NCI-H2081 treated with DMSO at 0.1 percent for 48 hours (cell line): ENCODE measurements at regions not wholly inside any gene's neighbourhood (a gene's known extent, or its start where the extent isn't known, plus 50 kb on each side); places are given as distances from the start of the nearest gene placed in this dataset.
"Not testable (repeated sequence)": the region's sequence is repeated elsewhere in the genome, so short reads cannot be mapped to it uniquely, and the experiment has no call there.

Experiments
- DNase-seq: peaks from one replicate; lab custom pipeline; 2025; lab: John Stamatoyannopoulos, UW

- DNase-seq: not testable (repeated sequence)
Measured at GRCh38 chr6:26799903-26800633, 140.5 kb upstream of the ZNF322 start.

- not testable (repeated sequence) for DNase-seq
Measured at GRCh38 chr6:26803762-26804161, 144.2 kb upstream of the ZNF322 start.

- DNase-seq: not testable (repeated sequence)
Measured at GRCh38 chr6:26811486-26812116, 152.1 kb upstream of the ZNF322 start.

- DNase-seq: not testable (repeated sequence)
Measured at GRCh38 chr6:26818640-26819225, 159.2 kb upstream of the ZNF322 start.

- DNase-seq: not testable (repeated sequence)
Measured at GRCh38 chr6:26827965-26828364, 168.4 kb upstream of the ZNF322 start.

- not testable (repeated sequence) for DNase-seq
Measured at GRCh38 chr6:26829480-26829879, 169.9 kb upstream of the ZNF322 start.

- DNase-seq: not testable (repeated sequence)
Measured at GRCh38 chr6:26830992-26831391, 171.4 kb upstream of the ZNF322 start.

- DNase-seq: not testable (repeated sequence)
Measured at GRCh38 chr6:26835707-26836106, 176.2 kb upstream of the ZNF322 start.

GRCh38 chr6:26836657-26837056 is 177.1 kb upstream of the ZNF322 start:
- not testable (repeated sequence) for DNase-seq

- not testable (repeated sequence) for DNase-seq
Measured at GRCh38 chr6:26844823-26845222, 185.3 kb upstream of the ZNF322 start.

GRCh38 chr6:26857289-26857688 is 197.7 kb upstream of the ZNF322 start:
- not testable (repeated sequence) for DNase-seq

- DNase-seq: not testable (repeated sequence)
Measured at GRCh38 chr6:26859067-26859770, 199.7 kb upstream of the ZNF322 start.

GRCh38 chr6:26859771-26860163 is 200.2 kb upstream of the ZNF322 start:
- DNase-seq: not testable (repeated sequence)

GRCh38 chr6:26861913-26862312 is 202.4 kb upstream of the ZNF322 start:
- not testable (repeated sequence) for DNase-seq

GRCh38 chr6:26863641-26864040 is 204.1 kb upstream of the ZNF322 start:
- DNase-seq: not testable (repeated sequence)

GRCh38 chr6:26898785-26899184 is 239.2 kb upstream of the ZNF322 start:
- not testable (repeated sequence) for DNase-seq

- DNase-seq: not testable (repeated sequence)
Measured at GRCh38 chr6:26924206-26924605, 264.7 kb upstream of the ZNF322 start.

- not testable (repeated sequence) for DNase-seq
Measured at GRCh38 chr6:26928190-26928589, 268.6 kb upstream of the ZNF322 start.

GRCh38 chr6:26937258-26937657 is 277.7 kb upstream of the ZNF322 start:
- not testable (repeated sequence) for DNase-seq

GRCh38 chr6:26951211-26951610 is 291.7 kb upstream of the ZNF322 start:
- DNase-seq: not testable (repeated sequence)

- DNase-seq: peak; percentile 83
Measured at GRCh38 chr6:26956078-26956600, 291.4 kb upstream of the PRSS16 start.

GRCh38 chr6:26956601-26957184 is 290.8 kb upstream of the PRSS16 start:
- not testable (repeated sequence) for DNase-seq
